ENCODE measurements at regions not wholly inside any gene's neighbourhood (a gene's known extent, or its start where the extent isn't known, plus 50 kb on each side); places are given as distances from the start of the nearest gene placed in this dataset.

GRCh38 chr7:68694656-68695055 is 903.6 kb upstream of the AUTS2 start:
- Histone ChIP-seq H3K9me3 (peaks cover 0 to 6% of the 10 kb centered on the region in 2 donors), H3K4me3 (no peak overlapping the region), H3K27me3 (no peaks in the 10 kb centered on the region), H3K36me3 (no peaks in the 10 kb centered on the region), H3K4me1 (no peaks in the 10 kb centered on the region), H3K27ac (no peak overlapping the region)
- no peak for TF ChIP-seq CTCF (IDR thresholded peaks at IDR 0.05)
- DNase-seq (ENCODE audit: low spot score) = no peak

GRCh38 chr7:68697796-68698280 is 900.4 kb upstream of the AUTS2 start:
- TF ChIP-seq CTCF (IDR thresholded peaks at IDR 0.05) = no peak
- H3K36me3 ChIP-seq = no peaks in the 10 kb centered on the region
- no peak overlapping the region for H3K27ac ChIP-seq
- no peak overlapping the region for H3K4me3 ChIP-seq
- no peak for DNase-seq (ENCODE audit: low spot score)
- peaks cover 0 to 6% of the 10 kb centered on the region in 2 donors for H3K9me3 ChIP-seq
- no peaks in the 10 kb centered on the region for H3K4me1 ChIP-seq
- H3K27me3 ChIP-seq = no peaks in the 10 kb centered on the region

GRCh38 chr7:68699090-68699711 is 899.1 kb upstream of the AUTS2 start:
- DNase-seq (ENCODE audit: low spot score) = no peak
- Histone ChIP-seq H3K27me3 (no peaks in the 10 kb centered on the region), H3K27ac (no peak overlapping the region), H3K4me1 (no peaks in the 10 kb centered on the region), H3K36me3 (no peaks in the 10 kb centered on the region), H3K9me3 (no peaks in the 10 kb centered on the region), H3K4me3 (no peak overlapping the region)
- TF ChIP-seq CTCF (IDR thresholded peaks at IDR 0.05) = no peak

GRCh38 chr7:68700414-68700813 is 897.9 kb upstream of the AUTS2 start:
- Histone ChIP-seq H3K4me1 (no peaks in the 10 kb centered on the region), H3K27me3 (no peaks in the 10 kb centered on the region), H3K36me3 (no peaks in the 10 kb centered on the region), H3K9me3 (no peaks in the 10 kb centered on the region), H3K4me3 (no peak overlapping the region), H3K27ac (no peak overlapping the region)
- TF ChIP-seq CTCF (IDR thresholded peaks at IDR 0.05) = no peak
- DNase-seq (ENCODE audit: low spot score) = no peak

- Histone ChIP-seq H3K4me3 (no peak overlapping the region), H3K4me1 (no peaks in the 10 kb centered on the region), H3K27me3 (no peaks in the 10 kb centered on the region), H3K36me3 (no peaks in the 10 kb centered on the region), H3K9me3 (no peaks in the 10 kb centered on the region), H3K27ac (no peak overlapping the region)
- no peak for DNase-seq (ENCODE audit: low spot score)
- TF ChIP-seq CTCF (IDR thresholded peaks at IDR 0.05) = no peak
Measured at GRCh38 chr7:68706291-68706690, 892.0 kb upstream of the AUTS2 start.

- TF ChIP-seq CTCF (IDR thresholded peaks at IDR 0.05) = no peak
- no peaks in the 10 kb centered on the region for H3K9me3 ChIP-seq
- no peaks in the 10 kb centered on the region for H3K27me3 ChIP-seq
- no peak for DNase-seq (ENCODE audit: low spot score)
- no peak overlapping the region for H3K27ac ChIP-seq
- H3K4me1 ChIP-seq = no peaks in the 10 kb centered on the region
- H3K4me3 ChIP-seq = no peak overlapping the region
- no peaks in the 10 kb centered on the region for H3K36me3 ChIP-seq
Measured at GRCh38 chr7:68707159-68707558, 891.1 kb upstream of the AUTS2 start.
